Peyer's patch (tissue), 4 donors: ENCODE measurements at regions not wholly inside any gene's neighbourhood (a gene's known extent, or its start where the extent isn't known, plus 50 kb on each side); places are given as distances from the start of the nearest gene placed in this dataset.

Experiments used
- POLR2A ChIP-seq, 2 donors: fragments of 450-650 bp; IDR thresholded peaks; one replicate each; pipeline ENCODE4 v1.5.1; 2017; ENCODE audit warnings: antibody characterized with exemption in 2 of 2, mild to moderate bottlenecking in 2 of 2, moderate library complexity in 2 of 2
- TF ChIP-seq, protein P1 (sequence below), 6 experiments: fragments of 450-650 bp in 4 of 6; fragments of 200-600 bp in 2 of 6; sonication (generic) in 1 of 6; IDR thresholded peaks; one replicate each; pipeline ENCODE4 v1.5.1; 2017 to 2019; ENCODE audit warnings: antibody characterized with exemption in 6 of 6, mild to moderate bottlenecking in 3 of 6, moderate library complexity in 1 of 6

DNA sequence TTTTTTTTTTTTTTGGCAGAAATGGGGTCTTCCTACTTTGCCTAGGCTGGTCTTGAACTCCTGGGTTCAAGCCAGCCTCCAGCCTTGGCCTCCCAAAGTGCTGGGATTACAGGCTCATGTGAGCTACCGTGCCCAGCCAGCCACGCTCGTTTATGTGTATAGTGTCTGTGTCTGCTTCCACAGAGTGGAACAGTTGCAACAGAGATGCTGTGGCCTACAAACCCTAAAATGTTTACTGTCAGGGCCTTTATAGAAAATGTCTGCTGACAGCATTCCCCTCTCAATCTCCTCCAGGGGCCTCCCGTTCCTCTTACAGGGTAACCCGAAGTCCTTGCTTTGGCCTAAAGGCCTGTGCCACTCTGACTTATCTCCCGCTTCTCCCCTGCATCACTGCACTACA is 87.6 kb upstream of the LEP start:
- TF ChIP-seq, protein P1, sequence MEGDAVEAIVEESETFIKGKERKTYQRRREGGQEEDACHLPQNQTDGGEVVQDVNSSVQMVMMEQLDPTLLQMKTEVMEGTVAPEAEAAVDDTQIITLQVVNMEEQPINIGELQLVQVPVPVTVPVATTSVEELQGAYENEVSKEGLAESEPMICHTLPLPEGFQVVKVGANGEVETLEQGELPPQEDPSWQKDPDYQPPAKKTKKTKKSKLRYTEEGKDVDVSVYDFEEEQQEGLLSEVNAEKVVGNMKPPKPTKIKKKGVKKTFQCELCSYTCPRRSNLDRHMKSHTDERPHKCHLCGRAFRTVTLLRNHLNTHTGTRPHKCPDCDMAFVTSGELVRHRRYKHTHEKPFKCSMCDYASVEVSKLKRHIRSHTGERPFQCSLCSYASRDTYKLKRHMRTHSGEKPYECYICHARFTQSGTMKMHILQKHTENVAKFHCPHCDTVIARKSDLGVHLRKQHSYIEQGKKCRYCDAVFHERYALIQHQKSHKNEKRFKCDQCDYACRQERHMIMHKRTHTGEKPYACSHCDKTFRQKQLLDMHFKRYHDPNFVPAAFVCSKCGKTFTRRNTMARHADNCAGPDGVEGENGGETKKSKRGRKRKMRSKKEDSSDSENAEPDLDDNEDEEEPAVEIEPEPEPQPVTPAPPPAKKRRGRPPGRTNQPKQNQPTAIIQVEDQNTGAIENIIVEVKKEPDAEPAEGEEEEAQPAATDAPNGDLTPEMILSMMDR (IDR thresholded peaks at IDR 0.05): no peak
- TF ChIP-seq POLR2A (IDR thresholded peaks at IDR 0.05): no peak
